HepG2 (cell line): ENCODE measurements at regions not wholly inside any gene's neighbourhood (a gene's known extent, or its start where the extent isn't known, plus 50 kb on each side); places are given as distances from the start of the nearest gene placed in this dataset.

Source experiments
- AGO2 ChIP-seq: fragments of 200-400 bp; formaldehyde crosslinking; optimal IDR thresholded peaks from 2 replicates; pipeline ENCODE3; 2017; ENCODE audit warnings: mild to moderate bottlenecking, low read depth, low read length, moderate library complexity
- ATF3 ChIP-seq: sonication (generic); formaldehyde crosslinking; IDR thresholded peaks from 2 replicates; pipeline ENCODE4 v1.4.0; 2020; ENCODE audit warnings: missing genetic modification reagents
- ERF ChIP-seq: IDR thresholded peaks from 2 replicates; pipeline ENCODE4 v1.6.1; 2018; ENCODE audit warnings: missing biosample characterization, missing genetic modification reagents
- FIP1L1 ChIP-seq: fragments of 200-400 bp; formaldehyde crosslinking; IDR thresholded peaks from 2 replicates; pipeline ENCODE4 v1.6.1; 2018; ENCODE audit warnings: low read depth, mild to moderate bottlenecking, low read length, moderate library complexity, borderline replicate concordance; ENCODE audit not compliant: insufficient read depth
- FOXM1 ChIP-seq: sonication (generic); formaldehyde crosslinking; IDR thresholded peaks from 2 replicates; pipeline ENCODE4 v1.5.0; 2020; ENCODE audit warnings: missing genetic modification reagents
- GFI1 ChIP-seq: sonication (generic); formaldehyde crosslinking; IDR thresholded peaks from 2 replicates; pipeline ENCODE4 v1.5.0; 2020; ENCODE audit warnings: missing genetic modification reagents, mild to moderate bottlenecking, borderline replicate concordance
- MTA3 ChIP-seq: sonication (generic); formaldehyde crosslinking; IDR thresholded peaks from 2 replicates; pipeline ENCODE4 v1.4.0; 2020; ENCODE audit warnings: missing genetic modification reagents
- MZF1 ChIP-seq: sonication (generic); formaldehyde crosslinking; IDR thresholded peaks from 2 replicates; pipeline ENCODE4 v1.8.1; 2023; ENCODE audit warnings: mild to moderate bottlenecking, missing genetic modification reagents, borderline replicate concordance
- NR0B2 ChIP-seq: sonication (generic); formaldehyde crosslinking; IDR thresholded peaks from 2 replicates; pipeline ENCODE4 v1.4.0; 2020; ENCODE audit warnings: mild to moderate bottlenecking, missing genetic modification reagents
- ONECUT2 ChIP-seq: sonication (generic); formaldehyde crosslinking; IDR thresholded peaks from 2 replicates; pipeline ENCODE4 v1.4.0; 2020; ENCODE audit warnings: missing genetic modification reagents
- PHF8 ChIP-seq: sonication (generic); formaldehyde crosslinking; IDR thresholded peaks from 2 replicates; pipeline ENCODE4 v1.5.0; 2020; ENCODE audit warnings: missing genetic modification reagents
- PTBP1 ChIP-seq: fragments of 200-400 bp; formaldehyde crosslinking; IDR thresholded peaks from 2 replicates; pipeline ENCODE4 v1.6.1; 2018; ENCODE audit warnings: low read length, low read depth; ENCODE audit not compliant: poor library complexity, severe bottlenecking
- SRSF1 ChIP-seq: fragments of 200-400 bp; formaldehyde crosslinking; optimal IDR thresholded peaks from 2 replicates; pipeline ENCODE3; 2017; ENCODE audit warnings: mild to moderate bottlenecking, low read depth, low read length, moderate library complexity
- STAT5B ChIP-seq: sonication (generic); formaldehyde crosslinking; IDR thresholded peaks from 2 replicates; pipeline ENCODE4 v1.4.0; 2020; ENCODE audit warnings: missing genetic modification reagents
- SUZ12 ChIP-seq: fragments of 150-350 bp; IDR thresholded peaks from 2 replicates; pipeline ENCODE4 v1.6.1; 2014; ENCODE audit warnings: low read depth, low read length
- THYN1 ChIP-seq: sonication (generic); formaldehyde crosslinking; IDR thresholded peaks from 2 replicates; pipeline ENCODE4 v1.8.1; 2023; ENCODE audit warnings: low read depth, mild to moderate bottlenecking, moderate library complexity, missing genetic modification reagents, borderline replicate concordance
- U2AF2 ChIP-seq: fragments of 200-400 bp; formaldehyde crosslinking; IDR thresholded peaks from 2 replicates; pipeline ENCODE4 v1.6.1; 2017; ENCODE audit warnings: low read depth, mild to moderate bottlenecking, low read length
- ZBTB49 ChIP-seq: sonication (generic); formaldehyde crosslinking; IDR thresholded peaks from 2 replicates; pipeline ENCODE4 v1.4.0; 2020; ENCODE audit warnings: missing genetic modification reagents, borderline replicate concordance
- ZFP36L2 ChIP-seq: sonication (generic); formaldehyde crosslinking; IDR thresholded peaks from 2 replicates; pipeline ENCODE4 v1.4.0; 2020; ENCODE audit warnings: missing genetic modification reagents
- ZFP41 ChIP-seq: sonication (generic); formaldehyde crosslinking; IDR thresholded peaks from 2 replicates; pipeline ENCODE4 v1.4.0; 2020; ENCODE audit warnings: mild to moderate bottlenecking, missing genetic modification reagents, borderline replicate concordance
- ZNF263 ChIP-seq: sonication (generic); formaldehyde crosslinking; IDR thresholded peaks from 2 replicates; pipeline ENCODE4 v1.4.0; 2020; ENCODE audit warnings: missing genetic modification reagents
- ZNF276 ChIP-seq: sonication (generic); formaldehyde crosslinking; IDR thresholded peaks from 2 replicates; pipeline ENCODE4 v1.4.0; 2020; ENCODE audit warnings: mild to moderate bottlenecking, low read depth, missing genetic modification reagents
- ZNF3 ChIP-seq: IDR thresholded peaks from 2 replicates; pipeline ENCODE4 v1.7.0; 2017; ENCODE audit warnings: inconsistent platforms
- ZNF530 ChIP-seq: sonication (generic); formaldehyde crosslinking; IDR thresholded peaks from 2 replicates; pipeline ENCODE4 v1.5.0; 2020; ENCODE audit warnings: low read depth, mild to moderate bottlenecking, missing genetic modification reagents
- ZNF570 ChIP-seq: sonication (generic); formaldehyde crosslinking; IDR thresholded peaks from 2 replicates; pipeline ENCODE4 v1.4.0; 2020; ENCODE audit warnings: mild to moderate bottlenecking, missing genetic modification reagents, borderline replicate concordance
- ZNF782 ChIP-seq: sonication (generic); formaldehyde crosslinking; IDR thresholded peaks from 2 replicates; pipeline ENCODE4 v1.4.0; 2020; ENCODE audit warnings: missing genetic modification reagents, mild to moderate bottlenecking, borderline replicate concordance

GRCh38 chr3:13254028-13254951 is 165.8 kb downstream of the NUP210 start (continued):
- TF ChIP-seq ZBTB49 (CRISPR knock-in tag) (no peak), SUZ12 (no peak), MTA3 (CRISPR knock-in tag) (no peak), ZNF570 (no peak), MZF1 (no peak), ZNF782 (CRISPR knock-in tag) (no peak), AGO2 (no peak), NR0B2 (CRISPR knock-in tag) (no peak), STAT5B (CRISPR knock-in tag) (no peak), FOXM1 (CRISPR knock-in tag) (no peak), SRSF1 (no peak), FIP1L1 (no peak), ONECUT2 (CRISPR knock-in tag) (no peak), THYN1 (no peak), ZNF276 (no peak), ERF (CRISPR knock-in tag) (no peak), ZFP36L2 (CRISPR knock-in tag) (no peak), ATF3 (peak; percentile 47; the same call in 1 of the 2 replicates), GFI1 (peak; percentile 62; the same call in 1 of the 2 replicates), ZNF530 (CRISPR knock-in tag) (no peak), PHF8 (CRISPR knock-in tag) (0 out of 2 replicates have a peak, but pooled peaks have one; percentile 28), PTBP1 (no peak), ZNF263 (CRISPR knock-in tag) (peak; percentile 61), U2AF2 (no peak), ZFP41 (no peak), ZNF3 (CRISPR knock-in tag) (no peak)
